PFSK-1 (cell line): ENCODE measurements at regions not wholly inside any gene's neighbourhood (a gene's known extent, or its start where the extent isn't known, plus 50 kb on each side); places are given as distances from the start of the nearest gene placed in this dataset.

Source experiments
- FOXP2 ChIP-seq: optimal IDR thresholded peaks from 2 replicates; pipeline ENCODE3; 2011; ENCODE audit warnings: borderline replicate concordance, control low read depth, inconsistent platforms; ENCODE audit not compliant: insufficient read depth; ENCODE audit errors: extremely low read length, extremely low read depth
- POLR2AphosphoS5 ChIP-seq: IDR thresholded peaks from 2 replicates; pipeline ENCODE4 v1.6.1; 2012; ENCODE audit warnings: low read depth, mild to moderate bottlenecking, control low read depth, low read length, moderate library complexity
- SIN3A ChIP-seq: IDR thresholded peaks from 2 replicates; pipeline ENCODE4 v1.6.1; 2012; ENCODE audit warnings: mild to moderate bottlenecking, low read length, moderate library complexity, borderline replicate concordance; ENCODE audit not compliant: insufficient read depth
- TAF1 ChIP-seq: IDR thresholded peaks from 2 replicates; pipeline ENCODE4 v1.6.1; 2012; ENCODE audit warnings: low read length, control low read depth, borderline replicate concordance; ENCODE audit not compliant: insufficient read depth
- TF ChIP-seq, protein P1 (sequence below), 2 experiments: IDR thresholded peaks; 2 replicates each; pipeline versions ENCODE4 v1.6.1 to v1.8.0; 2011 to 2012; ENCODE audit warnings: low read depth in 2 of 2, low read length in 2 of 2, control low read depth in 1 of 2, inconsistent platforms in 1 of 2, mild to moderate bottlenecking in 1 of 2, moderate library complexity in 1 of 2; ENCODE audit not compliant: insufficient read depth in 1 of 2

DNA sequence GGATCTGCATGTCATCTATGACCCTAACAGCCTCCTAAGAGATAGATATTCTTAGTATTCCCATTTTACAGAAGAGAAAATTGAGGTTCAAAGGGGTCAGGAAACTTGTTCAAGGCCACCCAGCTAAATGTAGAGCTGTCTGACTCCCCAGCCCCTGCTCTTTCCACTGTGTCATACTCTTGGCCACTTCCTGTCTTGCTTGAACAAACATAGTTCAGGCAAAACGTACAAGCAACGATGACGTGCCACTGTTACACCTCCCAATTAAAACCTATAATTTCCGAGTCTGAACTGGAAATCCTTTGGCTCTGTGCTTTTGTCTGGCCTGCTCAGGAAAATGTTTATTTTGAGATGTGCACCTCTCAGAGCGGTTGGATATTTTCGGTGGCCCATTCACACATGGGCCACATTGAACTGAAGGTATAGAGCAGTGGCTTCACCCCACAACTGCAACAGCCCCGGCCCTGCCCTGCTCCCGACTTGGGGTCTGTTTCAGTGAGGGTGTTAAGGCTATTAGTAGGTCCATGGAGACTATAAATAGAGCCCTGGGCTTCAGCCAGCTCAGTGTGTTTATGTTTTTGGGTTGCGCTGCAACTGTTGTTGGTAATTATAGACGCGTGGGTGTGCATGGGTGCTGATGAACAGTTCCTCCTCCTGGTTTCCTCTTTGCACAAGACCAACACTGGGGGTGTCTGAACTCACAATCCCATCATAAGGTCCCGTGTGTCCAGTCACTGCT is 172.3 kb upstream of the ADO start:
- no peak for TF ChIP-seq TAF1
- no peak for TF ChIP-seq POLR2AphosphoS5
- TF ChIP-seq SIN3A = no peak
- TF ChIP-seq, protein P1, sequence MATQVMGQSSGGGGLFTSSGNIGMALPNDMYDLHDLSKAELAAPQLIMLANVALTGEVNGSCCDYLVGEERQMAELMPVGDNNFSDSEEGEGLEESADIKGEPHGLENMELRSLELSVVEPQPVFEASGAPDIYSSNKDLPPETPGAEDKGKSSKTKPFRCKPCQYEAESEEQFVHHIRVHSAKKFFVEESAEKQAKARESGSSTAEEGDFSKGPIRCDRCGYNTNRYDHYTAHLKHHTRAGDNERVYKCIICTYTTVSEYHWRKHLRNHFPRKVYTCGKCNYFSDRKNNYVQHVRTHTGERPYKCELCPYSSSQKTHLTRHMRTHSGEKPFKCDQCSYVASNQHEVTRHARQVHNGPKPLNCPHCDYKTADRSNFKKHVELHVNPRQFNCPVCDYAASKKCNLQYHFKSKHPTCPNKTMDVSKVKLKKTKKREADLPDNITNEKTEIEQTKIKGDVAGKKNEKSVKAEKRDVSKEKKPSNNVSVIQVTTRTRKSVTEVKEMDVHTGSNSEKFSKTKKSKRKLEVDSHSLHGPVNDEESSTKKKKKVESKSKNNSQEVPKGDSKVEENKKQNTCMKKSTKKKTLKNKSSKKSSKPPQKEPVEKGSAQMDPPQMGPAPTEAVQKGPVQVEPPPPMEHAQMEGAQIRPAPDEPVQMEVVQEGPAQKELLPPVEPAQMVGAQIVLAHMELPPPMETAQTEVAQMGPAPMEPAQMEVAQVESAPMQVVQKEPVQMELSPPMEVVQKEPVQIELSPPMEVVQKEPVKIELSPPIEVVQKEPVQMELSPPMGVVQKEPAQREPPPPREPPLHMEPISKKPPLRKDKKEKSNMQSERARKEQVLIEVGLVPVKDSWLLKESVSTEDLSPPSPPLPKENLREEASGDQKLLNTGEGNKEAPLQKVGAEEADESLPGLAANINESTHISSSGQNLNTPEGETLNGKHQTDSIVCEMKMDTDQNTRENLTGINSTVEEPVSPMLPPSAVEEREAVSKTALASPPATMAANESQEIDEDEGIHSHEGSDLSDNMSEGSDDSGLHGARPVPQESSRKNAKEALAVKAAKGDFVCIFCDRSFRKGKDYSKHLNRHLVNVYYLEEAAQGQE (IDR thresholded peaks at IDR 0.05; ENCODE audit: insufficient read depth in 1 of 2, low read depth in 2 of 2, low read length in 2 of 2) = 0 out of 4 replicates have a peak, but pooled peaks of 1 of the 2 experiments have one; percentile 38
- TF ChIP-seq FOXP2 = no peak
